GM23338 (cell line): ENCODE measurements at regions not wholly inside any gene's neighbourhood (a gene's known extent, or its start where the extent isn't known, plus 50 kb on each side); places are given as distances from the start of the nearest gene placed in this dataset.

ENCODE experiments used
- ATAC-seq: fragments of 200-7000 bp; cut with Tn5 transposase; 3 replicates; pipeline ENCODE4 v1.9.1; 2020
- DNase-seq: peaks from one replicate; pipeline ENCODE4 v3.0.0-alpha.2; 2015; ENCODE audit warnings: low spot score
- H2AFZ ChIP-seq: fragments of 200-600 bp; sonication (generic); 2 replicates; pipeline ENCODE4 v1.8.0; 2016; ENCODE audit warnings: antibody characterized with exemption, mild to moderate bottlenecking, moderate library complexity
- H3F3A ChIP-seq: fragments of 200-600 bp; sonication (generic); replicated peaks from 2 replicates; pipeline ENCODE4 v1.8.0; 2017; ENCODE audit warnings: antibody characterized with exemption, mixed run types, low read depth
- H3K27ac ChIP-seq: fragments of 200-600 bp; sonication (generic); 2 replicates; pipeline ENCODE4 v1.6.1; 2016; ENCODE audit warnings: low read depth
- H3K27me3 ChIP-seq: fragments of 200-600 bp; sonication (generic); 2 replicates; pipeline ENCODE4 v1.8.0; 2016; ENCODE audit warnings: mild to moderate bottlenecking, mixed run types, moderate library complexity; ENCODE audit not compliant: insufficient read depth
- H3K36me3 ChIP-seq: fragments of 200-600 bp; sonication (generic); 2 replicates; pipeline ENCODE4 v1.8.0; 2016; ENCODE audit warnings: mild to moderate bottlenecking; ENCODE audit not compliant: insufficient read depth
- H3K4me1 ChIP-seq: fragments of 200-600 bp; sonication (generic); 2 replicates; pipeline ENCODE4 v1.8.0; 2016; ENCODE audit warnings: mild to moderate bottlenecking, moderate library complexity; ENCODE audit not compliant: insufficient read depth
- H3K4me2 ChIP-seq: fragments of 200-600 bp; sonication (generic); 2 replicates; pipeline ENCODE4 v1.7.1; 2017; ENCODE audit warnings: mixed run types
- H3K4me3 ChIP-seq: fragments of 200-600 bp; sonication (generic); 2 replicates; pipeline ENCODE4 v1.6.1; 2016; ENCODE audit warnings: mixed run types
- H3K79me2 ChIP-seq: fragments of 200-600 bp; sonication (generic); replicated peaks from 2 replicates; pipeline ENCODE4 v1.8.0; 2017; ENCODE audit warnings: mild to moderate bottlenecking; ENCODE audit not compliant: insufficient read depth
- H3K9me2 ChIP-seq: fragments of 200-600 bp; sonication (generic); 2 replicates; pipeline ENCODE4 v1.8.0; 2017; ENCODE audit not compliant: insufficient read depth
- H4K20me1 ChIP-seq: fragments of 200-600 bp; sonication (generic); replicated peaks from 2 replicates; pipeline ENCODE4 v1.8.0; 2017; ENCODE audit warnings: mild to moderate bottlenecking; ENCODE audit not compliant: insufficient read depth
- H3K27ac Mint-ChIP-seq: 2 replicates; pipeline ENCODE4 v1.8.0; 2020; ENCODE audit warnings: inconsistent platforms, mild to moderate bottlenecking, moderate library complexity, mixed read lengths
- H3K27me3 Mint-ChIP-seq: 3 replicates; pipeline ENCODE4 v1.8.0; 2022; ENCODE audit warnings: low read depth, mild to moderate bottlenecking, moderate library complexity, mixed read lengths, inconsistent platforms; ENCODE audit not compliant: insufficient read depth, poor library complexity
- H3K36me3 Mint-ChIP-seq: 3 replicates; pipeline ENCODE4 v1.8.0; 2021; ENCODE audit warnings: low read depth, mild to moderate bottlenecking, inconsistent platforms, moderate library complexity, mixed read lengths
- H3K4me1 Mint-ChIP-seq: 3 replicates; pipeline ENCODE4 v1.8.0; 2020; ENCODE audit warnings: mild to moderate bottlenecking, inconsistent platforms, mixed read lengths
- H3K4me3 Mint-ChIP-seq: 3 replicates; pipeline ENCODE4 v1.8.0; 2021; ENCODE audit warnings: moderate library complexity, mild to moderate bottlenecking, inconsistent platforms, mixed read lengths
- H3K9me3 Mint-ChIP-seq: 3 replicates; pipeline ENCODE4 v1.8.0; 2020; ENCODE audit warnings: moderate library complexity, mild to moderate bottlenecking, inconsistent platforms, mixed read lengths
- CREB1 ChIP-seq: fragments of 250-450 bp; sonication (Bioruptor Pico); IDR thresholded peaks from 2 replicates; pipeline ENCODE4 v1.5.0; 2020; ENCODE audit warnings: low read depth, mild to moderate bottlenecking, moderate library complexity
- STAT1 ChIP-seq: IDR thresholded peaks from one replicate; pipeline ENCODE4 v1.6.1; 2016; ENCODE audit warnings: antibody characterized with exemption; ENCODE audit not compliant: unreplicated experiment
- TF ChIP-seq, protein P1 (sequence below), 2 experiments: fragments of 200-600 bp in 1 of 2; sonication (generic) in 1 of 2; conservative IDR thresholded peaks; 2 replicates each; pipeline versions ENCODE4 v1.5.1 to v1.6.1; 2016 to 2017; ENCODE audit warnings: antibody characterized with exemption in 2 of 2, low read depth in 2 of 2, mild to moderate bottlenecking in 2 of 2, moderate library complexity in 1 of 2
- TF ChIP-seq, protein P2 (sequence below): fragments of 250-450 bp; sonication (Bioruptor Pico); IDR thresholded peaks from 2 replicates; pipeline ENCODE4 v1.5.0; 2020; ENCODE audit warnings: mild to moderate bottlenecking, moderate library complexity

DNA sequence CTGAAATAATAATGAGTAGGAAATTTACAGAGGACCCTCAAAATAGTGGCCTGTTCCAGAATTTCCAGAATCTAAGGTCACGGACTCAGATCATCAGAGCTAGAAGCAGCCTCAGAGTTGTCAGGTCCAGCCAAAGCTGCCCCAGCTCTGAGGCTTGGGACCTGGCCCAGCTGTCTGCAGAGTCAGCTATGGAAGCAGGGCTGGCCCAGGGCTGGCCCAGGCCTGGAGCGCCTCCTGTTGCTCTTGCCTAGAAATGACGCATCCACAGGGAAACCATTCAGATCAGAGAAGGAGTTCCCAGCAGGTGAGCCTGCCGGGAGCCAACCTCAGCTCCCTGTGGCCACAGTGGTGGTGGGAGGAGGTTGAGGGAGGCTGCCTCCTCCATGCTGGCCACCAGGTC is 106.7 kb upstream of the ARL4C start:
- Histone ChIP-seq H3K9me2 (peaks cover 17% of the 10 kb centered on the region; the same call in 1 of the 2 replicates), H3F3A (no peaks in the 10 kb centered on the region), H4K20me1 (no peaks in the 10 kb centered on the region), H2AFZ (no peak overlapping the region), H3K4me1 (peaks cover 7% of the 10 kb centered on the region; the same call in 1 of the 2 replicates), H3K79me2 (no peaks in the 10 kb centered on the region), H3K27ac (no peak overlapping the region), H3K4me3 (no peak overlapping the region), H3K36me3 (no peaks in the 10 kb centered on the region), H3K4me2 (no peak overlapping the region), H3K27me3 (no peaks in the 10 kb centered on the region)
- H3K4me1 Mint-ChIP-seq: peaks cover 21% of the 10 kb centered on the region
- DNase-seq (no peak), ATAC-seq (no peak)
- H3K27me3 Mint-ChIP-seq: peaks cover 4% of the 10 kb centered on the region
- H3K36me3 Mint-ChIP-seq: peaks cover 7% of the 10 kb centered on the region
- H3K9me3 Mint-ChIP-seq: peaks cover 3% of the 10 kb centered on the region; the same call in 1 of the 3 replicates
- no peak overlapping the region for H3K4me3 Mint-ChIP-seq
- H3K27ac Mint-ChIP-seq: no peak overlapping the region
- no peak for TF ChIP-seq CREB1 (CRISPR knock-in tag)
- TF ChIP-seq, protein P1, sequence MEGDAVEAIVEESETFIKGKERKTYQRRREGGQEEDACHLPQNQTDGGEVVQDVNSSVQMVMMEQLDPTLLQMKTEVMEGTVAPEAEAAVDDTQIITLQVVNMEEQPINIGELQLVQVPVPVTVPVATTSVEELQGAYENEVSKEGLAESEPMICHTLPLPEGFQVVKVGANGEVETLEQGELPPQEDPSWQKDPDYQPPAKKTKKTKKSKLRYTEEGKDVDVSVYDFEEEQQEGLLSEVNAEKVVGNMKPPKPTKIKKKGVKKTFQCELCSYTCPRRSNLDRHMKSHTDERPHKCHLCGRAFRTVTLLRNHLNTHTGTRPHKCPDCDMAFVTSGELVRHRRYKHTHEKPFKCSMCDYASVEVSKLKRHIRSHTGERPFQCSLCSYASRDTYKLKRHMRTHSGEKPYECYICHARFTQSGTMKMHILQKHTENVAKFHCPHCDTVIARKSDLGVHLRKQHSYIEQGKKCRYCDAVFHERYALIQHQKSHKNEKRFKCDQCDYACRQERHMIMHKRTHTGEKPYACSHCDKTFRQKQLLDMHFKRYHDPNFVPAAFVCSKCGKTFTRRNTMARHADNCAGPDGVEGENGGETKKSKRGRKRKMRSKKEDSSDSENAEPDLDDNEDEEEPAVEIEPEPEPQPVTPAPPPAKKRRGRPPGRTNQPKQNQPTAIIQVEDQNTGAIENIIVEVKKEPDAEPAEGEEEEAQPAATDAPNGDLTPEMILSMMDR (conservative IDR thresholded peaks at IDR 0.05; ENCODE audit: low read depth in 2 of 2): peak in 1 of 2 experiments; percentile 41; a peak in 2 of 4 replicates

DNA sequence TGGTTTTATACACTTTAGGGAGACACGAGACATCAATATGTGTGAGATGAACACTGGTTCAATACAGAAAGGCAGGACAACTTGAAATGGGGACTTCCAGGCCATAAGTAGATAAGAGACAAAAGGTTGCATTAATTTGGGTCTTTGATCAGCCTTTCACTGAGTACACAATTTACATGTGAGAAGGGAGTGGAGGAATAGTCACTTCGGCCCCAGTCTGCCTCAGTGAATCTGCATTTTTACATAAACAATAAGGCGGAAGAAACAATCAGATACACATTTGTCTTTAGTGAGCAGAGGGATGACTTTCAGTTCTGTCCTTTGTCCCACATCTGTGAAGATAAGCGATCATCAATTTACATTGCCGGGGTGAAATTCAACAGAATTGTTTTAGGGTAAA is 104.3 kb upstream of the ARL4C start:
- no peak for ATAC-seq
- no peak overlapping the region for H3K4me3 Mint-ChIP-seq
- TF ChIP-seq, protein P2, sequence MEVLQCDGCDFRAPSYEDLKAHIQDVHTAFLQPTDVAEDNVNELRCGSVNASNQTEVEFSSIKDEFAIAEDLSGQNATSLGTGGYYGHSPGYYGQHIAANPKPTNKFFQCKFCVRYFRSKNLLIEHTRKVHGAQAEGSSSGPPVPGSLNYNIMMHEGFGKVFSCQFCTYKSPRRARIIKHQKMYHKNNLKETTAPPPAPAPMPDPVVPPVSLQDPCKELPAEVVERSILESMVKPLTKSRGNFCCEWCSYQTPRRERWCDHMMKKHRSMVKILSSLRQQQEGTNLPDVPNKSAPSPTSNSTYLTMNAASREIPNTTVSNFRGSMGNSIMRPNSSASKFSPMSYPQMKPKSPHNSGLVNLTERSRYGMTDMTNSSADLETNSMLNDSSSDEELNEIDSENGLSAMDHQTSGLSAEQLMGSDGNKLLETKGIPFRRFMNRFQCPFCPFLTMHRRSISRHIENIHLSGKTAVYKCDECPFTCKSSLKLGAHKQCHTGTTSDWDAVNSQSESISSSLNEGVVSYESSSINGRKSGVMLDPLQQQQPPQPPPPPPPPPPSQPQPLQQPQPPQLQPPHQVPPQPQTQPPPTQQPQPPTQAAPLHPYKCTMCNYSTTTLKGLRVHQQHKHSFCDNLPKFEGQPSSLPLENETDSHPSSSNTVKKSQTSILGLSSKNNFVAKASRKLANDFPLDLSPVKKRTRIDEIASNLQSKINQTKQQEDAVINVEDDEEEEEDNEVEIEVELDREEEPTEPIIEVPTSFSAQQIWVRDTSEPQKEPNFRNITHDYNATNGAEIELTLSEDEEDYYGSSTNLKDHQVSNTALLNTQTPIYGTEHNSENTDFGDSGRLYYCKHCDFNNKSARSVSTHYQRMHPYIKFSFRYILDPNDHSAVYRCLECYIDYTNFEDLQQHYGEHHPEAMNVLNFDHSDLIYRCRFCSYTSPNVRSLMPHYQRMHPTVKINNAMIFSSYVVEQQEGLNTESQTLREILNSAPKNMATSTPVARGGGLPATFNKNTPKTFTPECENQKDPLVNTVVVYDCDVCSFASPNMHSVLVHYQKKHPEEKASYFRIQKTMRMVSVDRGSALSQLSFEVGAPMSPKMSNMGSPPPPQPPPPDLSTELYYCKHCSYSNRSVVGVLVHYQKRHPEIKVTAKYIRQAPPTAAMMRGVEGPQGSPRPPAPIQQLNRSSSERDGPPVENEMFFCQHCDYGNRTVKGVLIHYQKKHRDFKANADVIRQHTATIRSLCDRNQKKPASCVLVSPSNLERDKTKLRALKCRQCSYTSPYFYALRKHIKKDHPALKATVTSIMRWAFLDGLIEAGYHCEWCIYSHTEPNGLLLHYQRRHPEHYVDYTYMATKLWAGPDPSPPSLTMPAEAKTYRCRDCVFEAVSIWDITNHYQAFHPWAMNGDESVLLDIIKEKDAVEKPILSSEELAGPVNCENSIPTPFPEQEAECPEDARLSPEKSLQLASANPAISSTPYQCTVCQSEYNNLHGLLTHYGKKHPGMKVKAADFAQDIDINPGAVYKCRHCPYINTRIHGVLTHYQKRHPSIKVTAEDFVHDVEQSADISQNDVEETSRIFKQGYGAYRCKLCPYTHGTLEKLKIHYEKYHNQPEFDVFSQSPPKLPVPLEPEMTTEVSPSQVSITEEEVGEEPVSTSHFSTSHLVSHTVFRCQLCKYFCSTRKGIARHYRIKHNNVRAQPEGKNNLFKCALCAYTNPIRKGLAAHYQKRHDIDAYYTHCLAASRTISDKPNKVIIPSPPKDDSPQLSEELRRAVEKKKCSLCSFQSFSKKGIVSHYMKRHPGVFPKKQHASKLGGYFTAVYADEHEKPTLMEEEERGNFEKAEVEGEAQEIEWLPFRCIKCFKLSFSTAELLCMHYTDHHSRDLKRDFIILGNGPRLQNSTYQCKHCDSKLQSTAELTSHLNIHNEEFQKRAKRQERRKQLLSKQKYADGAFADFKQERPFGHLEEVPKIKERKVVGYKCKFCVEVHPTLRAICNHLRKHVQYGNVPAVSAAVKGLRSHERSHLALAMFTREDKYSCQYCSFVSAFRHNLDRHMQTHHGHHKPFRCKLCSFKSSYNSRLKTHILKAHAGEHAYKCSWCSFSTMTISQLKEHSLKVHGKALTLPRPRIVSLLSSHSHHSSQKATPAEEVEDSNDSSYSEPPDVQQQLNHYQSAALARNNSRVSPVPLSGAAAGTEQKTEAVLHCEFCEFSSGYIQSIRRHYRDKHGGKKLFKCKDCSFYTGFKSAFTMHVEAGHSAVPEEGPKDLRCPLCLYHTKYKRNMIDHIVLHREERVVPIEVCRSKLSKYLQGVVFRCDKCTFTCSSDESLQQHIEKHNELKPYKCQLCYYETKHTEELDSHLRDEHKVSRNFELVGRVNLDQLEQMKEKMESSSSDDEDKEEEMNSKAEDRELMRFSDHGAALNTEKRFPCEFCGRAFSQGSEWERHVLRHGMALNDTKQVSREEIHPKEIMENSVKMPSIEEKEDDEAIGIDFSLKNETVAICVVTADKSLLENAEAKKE (CRISPR knock-in tag): no peak
- TF ChIP-seq STAT1: no peak

More for the DNA sequence above, 104.3 kb upstream of the ARL4C start:
- H3K4me1 Mint-ChIP-seq: peaks cover 38% of the 10 kb centered on the region
- Histone ChIP-seq H3K4me1 (peaks cover 16% of the 10 kb centered on the region), H3K4me3 (no peak overlapping the region), H3K27me3 (no peaks in the 10 kb centered on the region), H3K4me2 (no peak overlapping the region), H3K27ac (no peak overlapping the region; the same call in 1 of the 2 replicates), H4K20me1 (no peaks in the 10 kb centered on the region), H3K9me2 (peaks cover 21% of the 10 kb centered on the region), H3K79me2 (no peaks in the 10 kb centered on the region), H3F3A (0 out of 2 replicates have a peak, but pooled peaks cover 4% of the 10 kb centered on the region), H2AFZ (peak overlapping the region; percentile 29; the same call in 1 of the 2 replicates), H3K36me3 (no peaks in the 10 kb centered on the region)
- peaks cover 7% of the 10 kb centered on the region for H3K36me3 Mint-ChIP-seq
- peaks cover 8% of the 10 kb centered on the region for H3K27me3 Mint-ChIP-seq
- peaks cover 3% of the 10 kb centered on the region; the same call in 1 of the 3 replicates for H3K9me3 Mint-ChIP-seq
- no peak overlapping the region for H3K27ac Mint-ChIP-seq
- DNase-seq: no peak
